ENCODE measurements at regions not wholly inside any gene's neighbourhood (a gene's known extent, or its start where the extent isn't known, plus 50 kb on each side); places are given as distances from the start of the nearest gene placed in this dataset.
A peak's percentile ranks its signal among the peaks of the same experiment; 100 is the strongest.
"Not testable (repeated sequence)": the region's sequence is repeated elsewhere in the genome, so short reads cannot be mapped to it uniquely, and the experiment has no call there.

GRCh38 chr16:33769180-33769846, 309.9 kb downstream of the TP53TG3F start:
- not testable (repeated sequence) for H3K27ac Mint-ChIP-seq, H3K4me1 Mint-ChIP-seq, H3K36me3 Mint-ChIP-seq, DNase-seq, H3K9me3 Mint-ChIP-seq, H3K27me3 Mint-ChIP-seq, H3K4me3 Mint-ChIP-seq

- not testable (repeated sequence) for H3K4me3 Mint-ChIP-seq, H3K27me3 Mint-ChIP-seq, H3K4me1 Mint-ChIP-seq, H3K36me3 Mint-ChIP-seq, H3K9me3 Mint-ChIP-seq, H3K27ac Mint-ChIP-seq, DNase-seq
These were observed 311.1 kb downstream of the TP53TG3F start for GRCh38 chr16:33770478-33770877.

- H3K27me3 Mint-ChIP-seq, H3K27ac Mint-ChIP-seq, H3K4me1 Mint-ChIP-seq, DNase-seq, H3K4me3 Mint-ChIP-seq, H3K9me3 Mint-ChIP-seq, H3K36me3 Mint-ChIP-seq: not testable (repeated sequence)
These were observed 311.8 kb downstream of the TP53TG3F start for GRCh38 chr16:33771211-33771610.

- not testable (repeated sequence) for H3K27me3 Mint-ChIP-seq, H3K27ac Mint-ChIP-seq, DNase-seq, H3K36me3 Mint-ChIP-seq, H3K4me1 Mint-ChIP-seq, H3K4me3 Mint-ChIP-seq, H3K9me3 Mint-ChIP-seq
These were observed 314.6 kb downstream of the TP53TG3F start for GRCh38 chr16:33773966-33774365.

GRCh38 chr16:33774724-33775123, 315.3 kb downstream of the TP53TG3F start:
- H3K4me1 Mint-ChIP-seq, H3K27ac Mint-ChIP-seq, H3K27me3 Mint-ChIP-seq: not testable (repeated sequence)

GRCh38 chr16:33816328-33816944, 357.0 kb downstream of the TP53TG3F start:
- H3K9me3 Mint-ChIP-seq, H3K4me3 Mint-ChIP-seq, H3K36me3 Mint-ChIP-seq, H3K27ac Mint-ChIP-seq, H3K4me1 Mint-ChIP-seq, DNase-seq, H3K27me3 Mint-ChIP-seq: not testable (repeated sequence)

More at GRCh38 chr16:33774724-33775123, 315.3 kb downstream of the TP53TG3F start:
- DNase-seq, H3K4me3 Mint-ChIP-seq, H3K9me3 Mint-ChIP-seq, H3K36me3 Mint-ChIP-seq: not testable (repeated sequence)

- H3K9me3 Mint-ChIP-seq, H3K36me3 Mint-ChIP-seq, H3K27ac Mint-ChIP-seq, H3K4me1 Mint-ChIP-seq, DNase-seq, H3K4me3 Mint-ChIP-seq, H3K27me3 Mint-ChIP-seq: not testable (repeated sequence)
These were observed 365.3 kb downstream of the TP53TG3F start for GRCh38 chr16:33824736-33825135.

- not testable (repeated sequence) for DNase-seq, H3K4me1 Mint-ChIP-seq, H3K4me3 Mint-ChIP-seq, H3K36me3 Mint-ChIP-seq, H3K9me3 Mint-ChIP-seq, H3K27ac Mint-ChIP-seq, H3K27me3 Mint-ChIP-seq
These were observed 368.1 kb downstream of the TP53TG3F start for GRCh38 chr16:33827522-33827921.

- not testable (repeated sequence) for H3K4me1 Mint-ChIP-seq, H3K27ac Mint-ChIP-seq
These were observed 379.7 kb downstream of the TP53TG3F start for GRCh38 chr16:33839157-33839556.

GRCh38 chr16:33844533-33844932, 385.1 kb downstream of the TP53TG3F start:
- H3K4me3 Mint-ChIP-seq, H3K9me3 Mint-ChIP-seq, H3K4me1 Mint-ChIP-seq, H3K27me3 Mint-ChIP-seq, H3K36me3 Mint-ChIP-seq, H3K27ac Mint-ChIP-seq: not testable (repeated sequence)
- DNase-seq, result peak; percentile 17

More at GRCh38 chr16:33839157-33839556, 379.7 kb downstream of the TP53TG3F start:
- H3K4me3 Mint-ChIP-seq, H3K9me3 Mint-ChIP-seq, H3K27me3 Mint-ChIP-seq, H3K36me3 Mint-ChIP-seq, DNase-seq: not testable (repeated sequence)
